GM19043 (cell line): ENCODE measurements at regions not wholly inside any gene's neighbourhood (a gene's known extent, or its start where the extent isn't known, plus 50 kb on each side); places are given as distances from the start of the nearest gene placed in this dataset.
"Not testable (repeated sequence)": the region's sequence is repeated elsewhere in the genome, so short reads cannot be mapped to it uniquely, and the experiment has no call there.

ENCODE experiments used
- ATAC-seq: cut with Tn5 transposase; IDR thresholded peaks from one replicate; pipeline ENCODE4 v1.9.1; 2021; ENCODE audit warnings: low read depth; ENCODE audit not compliant: unreplicated experiment

DNA sequence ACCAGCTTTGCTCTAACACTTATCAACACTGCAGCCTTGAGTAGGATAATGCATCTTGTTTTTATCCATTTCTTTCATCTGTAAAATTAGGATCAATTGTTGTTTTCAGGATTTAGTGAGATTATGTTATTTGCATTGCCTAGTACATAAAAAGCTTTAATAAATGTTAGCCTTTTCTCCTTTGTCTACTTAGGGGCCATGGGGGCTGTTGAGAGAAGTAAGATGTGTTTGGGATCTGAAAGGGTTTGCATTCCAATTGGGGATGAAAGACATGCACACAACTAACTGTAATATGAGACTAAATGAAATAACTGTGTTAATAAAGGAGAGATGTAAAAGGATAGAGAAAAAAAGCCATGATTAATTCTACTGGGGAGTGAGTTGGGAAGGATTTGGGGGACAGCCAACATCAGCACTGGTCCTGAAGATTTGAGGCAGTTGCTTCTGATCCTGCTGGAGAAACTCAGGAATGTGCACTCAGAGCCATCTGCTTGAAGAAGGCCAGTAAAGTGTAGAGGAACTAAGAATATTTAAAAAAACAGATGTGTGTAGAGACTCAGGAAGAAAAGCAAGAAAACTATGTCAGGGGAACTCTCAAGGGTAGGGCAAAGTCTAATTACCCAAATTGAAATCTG is 236.3 kb downstream of the OLFM4 start:
- ATAC-seq: no peak

DNA sequence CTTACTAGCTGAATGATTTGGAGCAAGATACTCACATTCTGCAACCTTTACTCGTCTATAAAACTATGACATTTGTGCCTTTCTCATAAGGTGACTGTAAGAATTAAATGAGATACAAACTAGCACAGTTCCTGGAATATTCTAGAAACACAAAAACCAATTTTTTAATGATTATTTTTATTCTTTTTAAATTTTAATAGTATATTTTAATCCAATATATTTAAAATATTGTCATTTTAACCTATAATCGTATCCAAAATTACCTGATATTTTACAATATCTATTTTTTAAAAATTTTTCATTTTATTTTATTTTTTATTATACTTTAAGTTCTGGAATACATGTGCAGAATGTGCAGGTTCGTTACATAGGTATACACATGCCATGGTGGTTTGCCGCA is 238.1 kb downstream of the OLFM4 start:
- ATAC-seq: no peak

DNA sequence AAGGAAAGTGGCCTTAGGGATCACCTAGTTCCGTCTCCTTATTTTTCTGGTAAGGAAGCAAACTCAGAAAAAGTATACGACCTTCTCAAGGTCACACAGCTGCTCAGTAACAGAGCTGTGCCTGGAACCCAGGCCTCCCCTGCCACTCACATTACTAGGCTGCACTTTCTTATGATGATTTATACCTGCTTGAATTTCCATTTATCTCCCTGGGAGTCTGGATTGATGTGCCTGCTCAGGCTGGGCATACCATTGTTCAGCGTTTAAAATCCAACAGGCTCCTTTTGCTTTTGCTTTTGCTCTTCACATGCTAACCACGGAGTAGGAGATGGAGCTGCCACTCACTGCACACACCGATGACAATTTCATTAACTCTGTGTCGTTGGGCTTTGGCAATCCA is 241.0 kb downstream of the OLFM4 start:
- ATAC-seq: no peak

DNA sequence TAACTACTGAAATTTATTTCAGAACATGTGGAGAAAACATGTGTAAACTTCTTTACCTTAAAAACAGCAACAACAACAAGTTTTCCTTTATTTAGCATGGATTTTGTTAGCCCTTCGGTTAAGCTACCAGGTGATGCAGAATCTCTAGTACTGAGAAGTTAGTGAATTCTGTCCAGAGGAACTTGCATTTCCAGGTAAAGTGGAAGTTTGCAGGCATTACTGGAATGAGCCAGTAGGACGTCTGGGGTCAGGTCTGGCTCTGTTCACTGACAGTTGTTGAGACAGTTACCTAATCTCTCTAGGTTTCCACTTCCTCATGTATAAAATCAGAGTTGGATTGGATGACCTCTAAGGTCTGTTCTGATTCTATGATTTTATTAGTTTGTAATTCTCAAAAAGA is 244.3 kb downstream of the OLFM4 start:
- no peak for ATAC-seq

DNA sequence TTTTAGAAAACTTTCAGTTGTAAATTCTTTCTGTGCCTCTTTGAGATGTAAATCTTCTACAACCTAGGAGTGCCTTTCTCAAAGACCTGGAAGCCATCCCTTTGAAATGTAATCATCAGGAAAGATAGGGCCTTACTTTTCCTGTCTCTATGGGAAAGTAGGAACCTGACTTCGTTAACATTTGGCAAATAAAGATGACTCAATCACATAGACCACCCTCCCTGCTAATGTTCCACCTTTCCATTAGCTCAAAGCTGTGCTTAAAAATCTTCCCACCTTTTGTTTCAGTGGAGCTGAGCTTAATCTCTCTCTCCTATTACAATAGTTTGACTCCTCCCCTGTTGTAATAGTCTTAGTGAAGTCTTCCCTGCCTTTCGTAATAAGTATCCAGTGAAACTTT is 247.7 kb downstream of the OLFM4 start:
- no peak for ATAC-seq

DNA sequence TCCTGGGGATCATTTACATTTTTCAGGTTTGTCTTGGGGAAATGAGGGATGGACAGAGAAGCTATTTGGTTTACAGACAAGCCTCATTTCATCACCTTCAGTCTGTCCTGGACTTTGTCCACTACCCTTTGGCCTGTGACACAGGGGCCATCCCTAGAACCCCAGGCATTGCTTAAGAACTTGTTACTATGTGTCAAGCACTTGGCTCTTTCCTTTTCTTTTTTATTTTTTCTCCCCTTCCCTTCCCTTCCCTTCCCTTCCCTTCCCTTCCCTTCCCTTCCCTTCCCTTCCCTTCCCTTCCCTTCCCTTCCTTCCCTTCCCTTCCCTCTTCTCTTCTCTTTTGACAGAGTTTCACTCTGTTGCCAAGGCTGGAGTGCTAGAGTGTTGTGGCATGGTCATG is 253.1 kb downstream of the OLFM4 start:
- no peak for ATAC-seq

DNA sequence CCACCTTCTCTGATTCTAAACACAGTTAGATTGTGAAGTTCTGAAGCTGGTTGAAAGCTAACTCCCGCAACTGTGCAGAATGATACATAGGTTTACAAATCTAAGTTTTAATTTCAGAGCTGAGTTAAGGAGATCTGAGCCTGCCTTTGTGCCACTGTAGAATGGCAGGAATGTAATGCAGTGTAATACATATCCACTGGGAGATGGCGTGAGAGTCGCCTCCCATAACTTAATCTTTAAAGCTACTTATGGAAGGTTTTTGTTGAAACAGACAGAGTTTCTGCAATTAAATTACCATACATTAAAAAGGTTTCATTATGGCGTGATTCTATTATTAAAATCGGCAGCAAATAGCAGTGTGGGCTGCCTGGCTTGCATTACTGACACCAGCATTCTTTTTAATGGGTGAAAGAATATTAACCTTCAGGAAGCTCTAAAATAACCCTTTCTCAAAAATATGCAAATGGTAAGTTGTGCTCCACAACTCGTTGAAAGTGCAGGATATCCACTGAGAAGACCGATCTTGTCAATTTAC is 257.4 kb downstream of the OLFM4 start:
- no peak for ATAC-seq

- no peak for ATAC-seq
These were observed 269.8 kb downstream of the OLFM4 start for GRCh38 chr13:53298396-53298795.

GRCh38 chr13:53301449-53301848 is 272.8 kb downstream of the OLFM4 start:
- ATAC-seq: no peak

DNA sequence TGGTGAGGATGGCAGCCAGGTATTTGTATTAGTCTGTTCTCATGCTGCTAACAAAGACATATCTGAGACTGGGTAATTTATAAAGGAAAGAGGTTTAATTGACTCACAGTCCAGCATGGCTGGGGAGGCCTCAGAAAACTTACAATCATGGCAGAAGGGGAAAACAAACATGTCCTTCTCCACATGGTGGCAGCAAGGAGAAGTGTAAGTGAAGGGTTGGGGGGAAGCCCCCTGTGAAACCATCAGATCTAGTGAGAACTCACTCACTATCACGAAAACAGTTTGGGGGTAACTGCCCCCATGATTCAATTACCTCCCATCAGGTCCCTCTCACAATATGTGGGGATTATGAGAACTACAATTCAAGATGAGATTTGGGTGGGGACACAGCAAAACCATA is 276.8 kb downstream of the OLFM4 start:
- not testable (repeated sequence) for ATAC-seq

DNA sequence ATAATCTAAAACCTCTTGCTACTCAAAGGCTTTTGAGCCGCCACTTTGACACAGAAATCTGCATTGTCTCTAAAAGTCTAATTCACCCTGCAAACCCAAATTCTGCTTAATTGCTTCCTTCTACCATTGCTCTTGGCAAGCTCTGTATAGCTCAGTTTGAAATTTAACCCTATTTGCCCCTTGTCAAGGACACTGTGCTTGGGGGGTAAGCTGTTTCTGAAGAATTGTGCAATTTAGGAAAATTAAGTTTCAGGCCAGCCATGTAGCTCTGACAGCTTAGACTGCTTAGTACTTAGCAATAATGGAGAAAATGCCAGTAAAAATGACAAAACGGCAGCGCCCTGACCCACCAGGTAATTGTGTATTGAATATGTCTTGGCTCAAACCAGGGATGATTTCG is 282.2 kb downstream of the OLFM4 start:
- ATAC-seq: no peak

DNA sequence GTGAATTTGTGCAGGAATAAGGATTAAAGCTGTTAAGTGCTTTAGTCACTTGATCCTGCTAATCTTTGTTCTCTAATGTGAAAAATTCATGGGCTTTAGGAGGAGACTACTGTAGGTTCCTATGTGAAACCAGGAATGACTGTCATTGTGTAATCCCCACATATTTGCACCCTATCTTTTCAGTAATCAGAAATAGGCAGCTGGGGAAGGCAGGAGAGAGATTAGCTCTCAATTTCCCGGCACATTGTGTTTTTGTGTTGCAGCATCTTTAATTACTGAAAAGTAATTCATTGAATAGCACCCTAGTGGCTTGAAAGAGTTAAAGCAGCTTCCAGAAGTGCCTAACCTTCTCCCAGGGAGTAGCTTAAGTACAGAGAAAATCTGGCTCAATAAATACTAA is 282.9 kb downstream of the OLFM4 start:
- no peak for ATAC-seq

GRCh38 chr13:53321296-53321801 is 292.7 kb downstream of the OLFM4 start:
- no peak for ATAC-seq

GRCh38 chr13:53324656-53325055 is 296.0 kb downstream of the OLFM4 start:
- no peak for ATAC-seq

DNA sequence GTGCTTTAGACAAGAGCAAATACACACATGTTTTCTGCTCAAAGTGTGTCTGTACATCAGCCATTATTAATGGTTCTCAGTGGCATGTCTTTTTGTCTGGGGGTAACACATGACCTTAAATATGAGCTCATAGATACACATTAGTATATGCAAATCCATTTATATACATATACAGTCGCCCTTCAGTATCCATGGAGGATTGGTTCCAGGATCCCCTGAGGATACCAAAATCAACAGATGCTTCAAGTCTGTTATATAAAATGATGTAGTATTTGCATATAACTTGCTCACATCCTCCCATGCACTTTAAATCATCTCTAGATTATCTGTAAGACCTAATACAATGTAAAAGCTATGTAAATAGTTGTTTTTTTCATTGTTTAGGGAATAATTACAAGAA is 298.1 kb downstream of the OLFM4 start:
- ATAC-seq: no peak

- no peak for ATAC-seq
These were observed 299.2 kb downstream of the OLFM4 start for GRCh38 chr13:53327680-53328315.

DNA sequence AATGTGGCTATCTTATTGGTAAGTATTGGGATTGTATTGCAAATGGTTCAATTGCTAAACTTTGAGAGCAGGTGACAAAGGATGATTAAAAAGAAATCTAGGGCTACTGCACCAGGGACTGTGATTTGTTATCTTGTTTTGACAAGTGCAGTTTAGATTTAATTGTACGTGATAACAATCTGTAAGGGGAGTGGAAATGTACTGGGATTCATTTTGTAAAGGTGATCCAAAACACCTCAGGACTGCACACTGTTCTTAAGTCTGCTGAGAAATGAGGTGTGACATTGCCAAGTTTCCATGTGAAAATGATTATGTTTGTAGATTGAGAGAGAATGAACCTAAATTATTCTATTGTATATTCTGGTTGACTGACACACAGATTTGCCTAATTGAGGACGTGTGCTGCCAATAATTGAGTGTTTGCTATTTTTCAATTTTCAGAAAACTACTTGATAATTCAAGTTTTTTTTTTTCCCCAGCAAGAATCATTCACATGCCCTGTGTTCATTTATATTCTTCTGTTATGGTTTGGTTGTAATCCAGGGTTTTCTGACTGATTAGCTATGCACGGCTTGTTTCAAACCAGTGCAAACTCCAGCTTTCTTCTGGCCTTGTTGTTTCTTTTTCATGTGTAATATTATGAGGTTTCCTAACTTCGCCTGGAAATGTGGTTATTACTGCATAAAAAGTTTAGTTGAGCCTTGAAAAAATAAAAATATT is 308.0 kb downstream of the OLFM4 start:
- no peak for ATAC-seq

GRCh38 chr13:53338760-53339159 is 310.1 kb downstream of the OLFM4 start:
- no peak for ATAC-seq

DNA sequence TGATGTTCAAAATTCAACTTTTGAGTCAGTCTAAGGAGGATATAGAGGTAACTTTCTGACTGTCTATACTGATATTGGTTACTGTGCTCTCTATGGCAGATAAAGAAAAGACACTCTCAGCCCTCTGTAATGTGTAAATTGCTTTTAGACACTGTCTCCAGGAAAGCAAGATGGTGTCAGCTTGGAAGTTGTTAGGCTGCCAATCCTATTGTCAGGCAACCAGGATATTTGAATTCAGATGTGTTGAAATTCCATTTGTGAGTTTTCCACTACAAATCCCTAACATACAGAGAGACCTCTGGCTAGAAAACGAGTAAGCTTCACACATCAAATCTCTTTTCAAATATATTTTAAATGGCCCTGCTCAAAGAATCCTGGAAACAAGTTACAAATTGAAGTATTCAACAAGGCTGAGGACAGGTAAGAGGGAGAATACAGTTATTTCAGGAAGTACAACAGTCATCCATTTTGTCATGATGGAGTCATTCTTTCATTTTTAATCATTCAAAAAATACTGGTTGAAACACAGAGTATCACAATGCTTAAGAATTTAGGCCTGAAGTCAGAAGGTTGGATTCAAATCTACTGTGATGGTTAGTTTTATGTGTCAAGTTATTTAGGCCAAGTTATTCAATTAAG is 312.0 kb downstream of the OLFM4 start:
- ATAC-seq: no peak

GRCh38 chr13:53341144-53341510 is 312.5 kb downstream of the OLFM4 start:
- no peak for ATAC-seq
